Progenitor cell of endocrine pancreas (in vitro differentiated cells): ENCODE measurements at regions not wholly inside any gene's neighbourhood (a gene's known extent, or its start where the extent isn't known, plus 50 kb on each side); places are given as distances from the start of the nearest gene placed in this dataset.

Source experiments
- DNase-seq: peaks from one replicate; pipeline ENCODE4 v3.0.0; 2021; ENCODE audit warnings: low spot score; ENCODE audit not compliant: unreplicated experiment
- H3K27ac Mint-ChIP-seq: 2 replicates; pipeline ENCODE4 v1.8.0; 2021; ENCODE audit warnings: mild to moderate bottlenecking, moderate library complexity, mixed read lengths
- H3K27me3 Mint-ChIP-seq: 2 replicates; pipeline ENCODE4 v1.8.0; 2021; ENCODE audit warnings: mixed read lengths
- H3K36me3 Mint-ChIP-seq: 2 replicates; pipeline ENCODE4 v1.8.0; 2022; ENCODE audit warnings: mixed read lengths; ENCODE audit not compliant: insufficient read depth
- H3K4me1 Mint-ChIP-seq: 2 replicates; pipeline ENCODE4 v1.8.0; 2021; ENCODE audit warnings: low read depth, mixed read lengths
- H3K4me3 Mint-ChIP-seq: 2 replicates; pipeline ENCODE4 v1.8.0; 2021; ENCODE audit warnings: low read depth, mild to moderate bottlenecking, moderate library complexity, mixed read lengths
- H3K9me3 Mint-ChIP-seq: 2 replicates; pipeline ENCODE4 v1.8.0; 2021; ENCODE audit warnings: low read depth, mixed read lengths
- CTCF ChIP-seq: fragments of 200-600 bp; sonication (generic); IDR thresholded peaks from one replicate; pipeline ENCODE4 v1.5.0; 2021; ENCODE audit warnings: antibody characterized with exemption, mild to moderate bottlenecking; ENCODE audit not compliant: unreplicated experiment

GRCh38 chr7:156003220-156004162 lies 191.2 kb upstream of the SHH start:
- no peaks in the 10 kb centered on the region for H3K4me1 Mint-ChIP-seq
- no peak for TF ChIP-seq CTCF

GRCh38 chr7:156002362-156003066 lies 190.3 kb upstream of the SHH start:
- no peak for TF ChIP-seq CTCF
- Mint-ChIP-seq H3K27me3 (peaks cover 31% of the 10 kb centered on the region), H3K9me3 (peaks cover under 1% of the 10 kb centered on the region), H3K4me1 (no peaks in the 10 kb centered on the region), H3K36me3 (no peaks in the 10 kb centered on the region), H3K27ac (no peak overlapping the region), H3K4me3 (no peak overlapping the region)
- no peak for DNase-seq

More at GRCh38 chr7:156003220-156004162, 191.2 kb upstream of the SHH start:
- Mint-ChIP-seq H3K4me3 (no peak overlapping the region), H3K9me3 (peaks cover 4% of the 10 kb centered on the region), H3K36me3 (no peaks in the 10 kb centered on the region), H3K27ac (no peak overlapping the region), H3K27me3 (peaks cover 26% of the 10 kb centered on the region)
- DNase-seq: no peak

- no peak for TF ChIP-seq CTCF
- H3K36me3 Mint-ChIP-seq: no peaks in the 10 kb centered on the region
- no peak for DNase-seq
Measured at GRCh38 chr7:156001496-156002260, 189.4 kb upstream of the SHH start.

GRCh38 chr7:156000601-156001396 lies 188.5 kb upstream of the SHH start:
- Mint-ChIP-seq H3K27ac (no peak overlapping the region), H3K27me3 (peaks cover 43% of the 10 kb centered on the region)

More at GRCh38 chr7:156001496-156002260, 189.4 kb upstream of the SHH start:
- Mint-ChIP-seq H3K9me3 (no peaks in the 10 kb centered on the region), H3K4me3 (no peak overlapping the region), H3K27me3 (peaks cover 39% of the 10 kb centered on the region), H3K4me1 (peaks cover 7% of the 10 kb centered on the region), H3K27ac (no peak overlapping the region)

More at GRCh38 chr7:156000601-156001396, 188.5 kb upstream of the SHH start:
- Mint-ChIP-seq H3K36me3 (no peaks in the 10 kb centered on the region), H3K4me3 (no peak overlapping the region), H3K9me3 (no peaks in the 10 kb centered on the region), H3K4me1 (peaks cover 8% of the 10 kb centered on the region)
- no peak for TF ChIP-seq CTCF
- no peak for DNase-seq
